ENCODE measurements at regions not wholly inside any gene's neighbourhood (a gene's known extent, or its start where the extent isn't known, plus 50 kb on each side); places are given as distances from the start of the nearest gene placed in this dataset.

GRCh38 chr2:22283436-22283835 is 1101.5 kb upstream of the KLHL29 start:
- TF ChIP-seq CTCF (IDR thresholded peaks at IDR 0.05) (no peak), POLR2A (IDR thresholded peaks at IDR 0.05) (no peak), EP300 (IDR thresholded peaks at IDR 0.05) (no peak)
